ENCODE measurements at regions not wholly inside any gene's neighbourhood (a gene's known extent, or its start where the extent isn't known, plus 50 kb on each side); places are given as distances from the start of the nearest gene placed in this dataset.

DNA sequence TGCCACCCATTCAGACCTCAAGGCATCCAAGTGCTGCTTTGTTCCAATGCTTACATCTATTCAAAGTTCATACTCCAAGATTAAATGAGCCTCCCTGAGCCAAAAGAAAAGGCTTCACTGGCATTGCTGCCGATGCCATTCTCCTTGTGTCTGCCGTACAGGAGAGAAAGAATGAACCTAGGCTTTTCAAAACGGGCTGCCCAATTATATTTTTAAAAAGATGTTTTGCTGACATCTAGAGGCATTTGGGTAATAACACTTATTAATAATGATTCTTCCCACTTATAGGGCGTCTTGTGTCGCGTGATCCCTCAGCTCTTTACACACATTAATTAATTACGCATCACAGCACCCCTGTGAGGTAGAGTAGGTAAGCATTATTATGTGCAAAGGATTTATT is 545.6 kb downstream of the PKHD1 start:
- Histone ChIP-seq H3K9me3 (ENCODE audit: low read length) (no peaks in the 10 kb centered on the region), H3K27ac (ENCODE audit: low read length) (no peak overlapping the region), H3K27me3 (ENCODE audit: insufficient read depth, low read depth, low read length) (peaks cover 80% of the 10 kb centered on the region), H3F3A (ENCODE audit: insufficient read depth, low read length, poor library complexity, severe bottlenecking) (no peaks in the 10 kb centered on the region), H3K79me2 (replicated peaks; ENCODE audit: insufficient read depth, low read length) (no peaks in the 10 kb centered on the region), H3K9ac (ENCODE audit: low read length) (no peak overlapping the region), H2AFZ (ENCODE audit: low read depth, low read length) (no peak overlapping the region), H4K20me1 (ENCODE audit: insufficient read depth) (no peaks in the 10 kb centered on the region), H3K9me2 (ENCODE audit: insufficient read depth, low read length) (no peaks in the 10 kb centered on the region), H3K4me3 (ENCODE audit: low read length) (no peak overlapping the region), H3K4me2 (ENCODE audit: low read length) (no peak overlapping the region), H3K36me3 (ENCODE audit: insufficient read depth, low read length) (no peaks in the 10 kb centered on the region)
- TF ChIP-seq REST (IDR thresholded peaks at IDR 0.05; ENCODE audit: borderline replicate concordance) (no peak), SMC3 (conservative IDR thresholded peaks at IDR 0.05; ENCODE audit: poor library complexity) (peak; percentile 47), EP300 (conservative IDR thresholded peaks at IDR 0.05; ENCODE audit: poor library complexity, severe bottlenecking) (no peak), RAD21 (conservative IDR thresholded peaks at IDR 0.05) (peak; percentile 52)
- TF ChIP-seq, protein P1, sequence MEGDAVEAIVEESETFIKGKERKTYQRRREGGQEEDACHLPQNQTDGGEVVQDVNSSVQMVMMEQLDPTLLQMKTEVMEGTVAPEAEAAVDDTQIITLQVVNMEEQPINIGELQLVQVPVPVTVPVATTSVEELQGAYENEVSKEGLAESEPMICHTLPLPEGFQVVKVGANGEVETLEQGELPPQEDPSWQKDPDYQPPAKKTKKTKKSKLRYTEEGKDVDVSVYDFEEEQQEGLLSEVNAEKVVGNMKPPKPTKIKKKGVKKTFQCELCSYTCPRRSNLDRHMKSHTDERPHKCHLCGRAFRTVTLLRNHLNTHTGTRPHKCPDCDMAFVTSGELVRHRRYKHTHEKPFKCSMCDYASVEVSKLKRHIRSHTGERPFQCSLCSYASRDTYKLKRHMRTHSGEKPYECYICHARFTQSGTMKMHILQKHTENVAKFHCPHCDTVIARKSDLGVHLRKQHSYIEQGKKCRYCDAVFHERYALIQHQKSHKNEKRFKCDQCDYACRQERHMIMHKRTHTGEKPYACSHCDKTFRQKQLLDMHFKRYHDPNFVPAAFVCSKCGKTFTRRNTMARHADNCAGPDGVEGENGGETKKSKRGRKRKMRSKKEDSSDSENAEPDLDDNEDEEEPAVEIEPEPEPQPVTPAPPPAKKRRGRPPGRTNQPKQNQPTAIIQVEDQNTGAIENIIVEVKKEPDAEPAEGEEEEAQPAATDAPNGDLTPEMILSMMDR (IDR thresholded peaks at IDR 0.05; ENCODE audit: poor library complexity, severe bottlenecking): peak; percentile 45

DNA sequence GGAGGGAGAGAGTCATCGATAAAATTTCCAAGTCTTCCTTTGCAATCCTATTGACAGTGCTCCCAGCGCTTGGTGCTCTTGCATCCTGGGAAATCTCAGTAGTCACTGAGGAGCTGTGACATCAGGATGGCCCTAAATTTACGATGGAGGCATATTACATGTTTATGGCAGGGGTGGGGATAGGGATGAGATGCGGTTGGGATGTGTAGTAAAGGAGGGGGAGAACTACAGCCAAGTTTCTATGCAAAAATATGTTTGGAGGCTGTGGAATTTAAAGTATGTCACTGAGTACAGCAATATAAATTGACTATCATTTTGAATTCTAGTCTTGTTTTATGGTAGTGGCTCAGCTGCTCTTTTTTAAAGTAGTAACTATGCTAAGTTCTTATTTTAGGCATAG is 544.9 kb downstream of the PKHD1 start:
- Histone ChIP-seq H3K79me2 (replicated peaks; ENCODE audit: insufficient read depth, low read length) (no peaks in the 10 kb centered on the region), H3K27me3 (ENCODE audit: insufficient read depth, low read depth, low read length) (peaks cover 82% of the 10 kb centered on the region), H3K9me2 (ENCODE audit: insufficient read depth, low read length) (no peaks in the 10 kb centered on the region), H3K36me3 (ENCODE audit: insufficient read depth, low read length) (no peaks in the 10 kb centered on the region), H3K27ac (ENCODE audit: low read length) (no peak overlapping the region), H3K4me3 (ENCODE audit: low read length) (no peak overlapping the region), H3K4me2 (ENCODE audit: low read length) (no peak overlapping the region), H3F3A (ENCODE audit: insufficient read depth, low read length, poor library complexity, severe bottlenecking) (no peaks in the 10 kb centered on the region), H3K9me3 (ENCODE audit: low read length) (no peaks in the 10 kb centered on the region), H3K9ac (ENCODE audit: low read length) (no peak overlapping the region), H2AFZ (ENCODE audit: low read depth, low read length) (no peak overlapping the region), H4K20me1 (ENCODE audit: insufficient read depth) (no peaks in the 10 kb centered on the region)
- TF ChIP-seq POLR2AphosphoS5 (IDR thresholded peaks at IDR 0.05) (no peak), REST (IDR thresholded peaks at IDR 0.05; ENCODE audit: borderline replicate concordance) (no peak), MXI1 (conservative IDR thresholded peaks at IDR 0.05; ENCODE audit: poor library complexity, severe bottlenecking) (no peak), EZH2 (IDR thresholded peaks at IDR 0.05; ENCODE audit: borderline replicate concordance, insufficient read depth, low read length, poor library complexity, severe bottlenecking) (no peak), SMC3 (conservative IDR thresholded peaks at IDR 0.05; ENCODE audit: poor library complexity) (no peak), TAF1 (IDR thresholded peaks at IDR 0.05; ENCODE audit: low read depth) (no peak), EP300 (conservative IDR thresholded peaks at IDR 0.05; ENCODE audit: poor library complexity, severe bottlenecking) (no peak), RAD21 (conservative IDR thresholded peaks at IDR 0.05) (no peak)
- TF ChIP-seq, protein P1 (IDR thresholded peaks at IDR 0.05; ENCODE audit: poor library complexity, severe bottlenecking): no peak

Data from neural cell (in vitro differentiated cells).